Nephron (organoid): ENCODE measurements at regions not wholly inside any gene's neighbourhood (a gene's known extent, or its start where the extent isn't known, plus 50 kb on each side); places are given as distances from the start of the nearest gene placed in this dataset.

Experiments
- H3K27ac Mint-ChIP-seq, 3 experiments: 2 replicates each; pipeline ENCODE4 v1.8.0; 2020; ENCODE audit warnings: mixed read lengths in 3 of 3, mild to moderate bottlenecking in 2 of 3, moderate library complexity in 1 of 3
- H3K27me3 Mint-ChIP-seq: 2 replicates; pipeline ENCODE4 v1.8.0; 2021; ENCODE audit warnings: low read depth, mild to moderate bottlenecking, moderate library complexity, mixed read lengths
- H3K36me3 Mint-ChIP-seq: 2 replicates; pipeline ENCODE4 v1.8.0; 2020; ENCODE audit warnings: low read depth, mixed read lengths
- H3K4me1 Mint-ChIP-seq: 2 replicates; pipeline ENCODE4 v1.8.0; 2020; ENCODE audit warnings: mixed read lengths
- H3K4me3 Mint-ChIP-seq, 3 experiments: 2 replicates each; pipeline ENCODE4 v1.8.0; 2020; ENCODE audit warnings: mild to moderate bottlenecking in 3 of 3, mixed read lengths in 3 of 3, moderate library complexity in 2 of 3
- H3K9me3 Mint-ChIP-seq: 2 replicates; pipeline ENCODE4 v1.8.0; 2020; ENCODE audit warnings: mixed read lengths
- CTCF ChIP-seq, 3 experiments: fragments of 200-600 bp; sonication (generic); IDR thresholded peaks; one replicate each; pipeline ENCODE4 v1.5.0; 2021; ENCODE audit warnings: antibody characterized with exemption in 3 of 3; ENCODE audit not compliant: unreplicated experiment in 3 of 3

GRCh38 chr3:35992041-35992440 is 352.7 kb downstream of the ARPP21 start:
- TF ChIP-seq CTCF (IDR thresholded peaks at IDR 0.05; ENCODE audit: unreplicated experiment in 3 of 3) = no peak
- peaks cover 10% of the 10 kb centered on the region for H3K9me3 Mint-ChIP-seq
- H3K27me3 Mint-ChIP-seq = peaks cover 12% of the 10 kb centered on the region
- H3K27ac Mint-ChIP-seq = no peak overlapping the region
- no peak overlapping the region for H3K4me3 Mint-ChIP-seq
- no peaks in the 10 kb centered on the region for H3K4me1 Mint-ChIP-seq
- H3K36me3 Mint-ChIP-seq = no peaks in the 10 kb centered on the region

GRCh38 chr3:36011791-36012190 is 368.5 kb upstream of the STAC start:
- no peak for TF ChIP-seq CTCF (IDR thresholded peaks at IDR 0.05; ENCODE audit: unreplicated experiment in 3 of 3)
- H3K9me3 Mint-ChIP-seq = peaks cover 11% of the 10 kb centered on the region
- no peak overlapping the region for H3K4me3 Mint-ChIP-seq
- no peaks in the 10 kb centered on the region for H3K27me3 Mint-ChIP-seq
- no peaks in the 10 kb centered on the region for H3K36me3 Mint-ChIP-seq
- H3K27ac Mint-ChIP-seq = no peak overlapping the region
- H3K4me1 Mint-ChIP-seq = peaks cover 10% of the 10 kb centered on the region

- Mint-ChIP-seq H3K27ac (no peak overlapping the region), H3K4me3 (no peak overlapping the region), H3K36me3 (no peaks in the 10 kb centered on the region), H3K9me3 (peaks cover 3% of the 10 kb centered on the region), H3K27me3 (no peaks in the 10 kb centered on the region), H3K4me1 (peaks cover 10% of the 10 kb centered on the region)
- TF ChIP-seq CTCF (IDR thresholded peaks at IDR 0.05; ENCODE audit: unreplicated experiment in 3 of 3) = no peak
Measured at GRCh38 chr3:36013425-36013824, 366.9 kb upstream of the STAC start.

GRCh38 chr3:36025232-36025631 is 355.1 kb upstream of the STAC start:
- no peak for TF ChIP-seq CTCF (IDR thresholded peaks at IDR 0.05; ENCODE audit: unreplicated experiment in 3 of 3)

GRCh38 chr3:36032180-36033047 is 347.9 kb upstream of the STAC start:
- no peak for TF ChIP-seq CTCF (IDR thresholded peaks at IDR 0.05; ENCODE audit: unreplicated experiment in 3 of 3)
- H3K36me3 Mint-ChIP-seq = no peaks in the 10 kb centered on the region
- no peaks in the 10 kb centered on the region for H3K27me3 Mint-ChIP-seq
- no peak overlapping the region for H3K4me3 Mint-ChIP-seq
- no peak overlapping the region for H3K27ac Mint-ChIP-seq
- H3K9me3 Mint-ChIP-seq = peaks cover 22% of the 10 kb centered on the region
- no peaks in the 10 kb centered on the region for H3K4me1 Mint-ChIP-seq

More at GRCh38 chr3:36025232-36025631, 355.1 kb upstream of the STAC start:
- H3K27ac Mint-ChIP-seq = peak overlapping the region in 1 of 3 experiments; percentile 1
- peaks cover 4% of the 10 kb centered on the region for H3K27me3 Mint-ChIP-seq
- peaks cover 6% of the 10 kb centered on the region for H3K9me3 Mint-ChIP-seq
- no peaks in the 10 kb centered on the region for H3K36me3 Mint-ChIP-seq
- H3K4me1 Mint-ChIP-seq = no peaks in the 10 kb centered on the region
- no peak overlapping the region for H3K4me3 Mint-ChIP-seq
